GM19324 (cell line): ENCODE measurements at regions not wholly inside any gene's neighbourhood (a gene's known extent, or its start where the extent isn't known, plus 50 kb on each side); places are given as distances from the start of the nearest gene placed in this dataset.
A peak's percentile ranks its signal among the peaks of the same experiment; 100 is the strongest.
"Not testable (repeated sequence)": the region's sequence is repeated elsewhere in the genome, so short reads cannot be mapped to it uniquely, and the experiment has no call there.

Experiments used
- ATAC-seq: cut with Tn5 transposase; IDR thresholded peaks from one replicate; pipeline ENCODE4 v1.9.1; 2021; ENCODE audit warnings: mild to moderate bottlenecking, moderate library complexity; ENCODE audit not compliant: unreplicated experiment, low FRiP score

- ATAC-seq: no peak
These were observed 113.7 kb upstream of the RBMS3 start for GRCh38 chr3:29167180-29167579.

- ATAC-seq: no peak
These were observed 112.8 kb upstream of the RBMS3 start for GRCh38 chr3:29168081-29168480.

DNA sequence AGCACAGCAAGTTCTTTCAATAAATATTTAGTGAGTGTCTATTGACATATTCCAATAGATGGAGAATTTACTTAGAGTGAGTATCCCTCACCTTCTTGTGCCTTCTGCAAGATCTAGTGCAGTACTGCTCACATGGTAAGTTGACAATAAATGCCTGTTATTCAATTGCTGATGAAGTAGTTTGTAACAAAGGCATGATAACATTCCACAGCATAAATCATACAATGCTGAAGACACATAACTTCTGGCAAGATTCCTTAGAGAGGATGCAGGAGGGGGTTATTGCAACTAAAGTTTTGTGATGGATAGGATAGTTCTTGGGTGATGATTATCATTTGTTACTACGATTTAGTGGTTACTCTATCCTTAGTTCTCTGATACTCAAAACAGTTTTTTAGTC lies 112.2 kb upstream of the RBMS3 start:
- ATAC-seq: no peak

DNA sequence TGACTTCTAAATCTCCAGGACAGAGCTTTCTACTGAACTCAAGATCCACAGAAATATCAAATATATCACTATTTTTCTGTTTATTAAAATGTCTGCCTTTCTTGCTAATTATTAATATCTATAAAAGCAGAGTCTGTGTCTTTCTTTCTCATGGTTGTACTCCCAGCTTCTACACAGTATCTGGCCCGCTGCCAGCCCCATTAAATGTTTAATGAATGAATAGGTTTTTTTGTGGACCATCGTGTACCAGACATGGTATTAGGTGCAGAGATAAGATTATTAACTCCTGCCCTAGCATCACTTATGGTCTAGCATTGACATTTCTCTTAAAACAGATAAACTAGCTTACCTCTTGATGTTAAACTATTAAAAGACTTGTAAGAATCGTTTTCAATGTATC lies 111.4 kb upstream of the RBMS3 start:
- no peak for ATAC-seq

- no peak for ATAC-seq
These were observed 109.6 kb upstream of the RBMS3 start for GRCh38 chr3:29171043-29171990.

- ATAC-seq: no peak
These were observed 104.4 kb upstream of the RBMS3 start for GRCh38 chr3:29176501-29176900.

DNA sequence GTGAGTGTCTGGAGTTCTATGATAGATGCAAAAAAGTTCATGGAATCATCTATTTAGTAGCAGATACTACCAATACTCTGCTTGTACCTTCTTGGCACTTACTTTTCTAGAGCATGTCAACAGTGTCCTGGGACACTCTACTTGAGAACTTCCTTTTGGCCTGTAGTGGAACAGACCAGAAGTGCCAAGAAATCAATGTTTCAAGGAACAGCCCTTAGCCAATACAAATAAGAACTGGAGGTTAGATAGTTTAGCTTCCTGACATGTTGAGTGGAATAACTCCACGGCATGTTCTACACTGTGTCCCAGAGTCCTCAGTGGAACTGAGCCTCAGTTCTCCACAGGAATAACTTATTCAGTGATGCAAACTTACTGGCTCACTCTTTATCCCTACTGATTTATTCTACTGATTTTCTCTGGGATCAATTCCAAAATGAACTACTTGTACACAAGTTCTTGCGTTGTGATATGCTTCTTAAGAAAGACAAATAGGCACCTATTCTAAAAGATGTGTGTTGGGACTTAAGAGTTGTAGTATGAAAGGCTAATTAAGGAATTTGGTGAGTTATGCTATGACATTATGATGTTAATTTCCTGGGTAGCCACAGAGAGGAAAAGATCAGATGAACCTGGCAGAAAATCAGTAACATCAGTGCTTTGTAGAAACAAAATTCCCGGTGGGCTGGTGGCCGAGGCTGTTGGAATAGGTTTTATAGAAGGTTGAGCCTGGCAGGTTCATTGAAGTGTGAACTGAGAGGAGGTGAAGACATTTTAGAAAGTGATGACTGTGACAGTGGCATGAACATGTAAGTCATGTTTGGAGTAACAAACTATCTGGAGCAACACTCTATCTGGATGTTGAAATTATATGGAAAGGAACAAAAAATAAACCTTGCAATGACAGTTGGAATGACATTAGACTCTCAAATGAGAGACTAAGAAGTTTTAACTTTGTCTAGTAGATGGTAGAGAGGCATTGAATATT lies 101.8 kb upstream of the RBMS3 start:
- ATAC-seq: no peak

- peak; percentile 84 for ATAC-seq
These were observed 99.6 kb upstream of the RBMS3 start for GRCh38 chr3:29181149-29181780.

- no peak for ATAC-seq
These were observed 99.0 kb upstream of the RBMS3 start for GRCh38 chr3:29181872-29182271.

GRCh38 chr3:29182828-29183227 lies 98.0 kb upstream of the RBMS3 start:
- not testable (repeated sequence) for ATAC-seq

GRCh38 chr3:29183346-29184087 lies 97.4 kb upstream of the RBMS3 start:
- no peak for ATAC-seq

DNA sequence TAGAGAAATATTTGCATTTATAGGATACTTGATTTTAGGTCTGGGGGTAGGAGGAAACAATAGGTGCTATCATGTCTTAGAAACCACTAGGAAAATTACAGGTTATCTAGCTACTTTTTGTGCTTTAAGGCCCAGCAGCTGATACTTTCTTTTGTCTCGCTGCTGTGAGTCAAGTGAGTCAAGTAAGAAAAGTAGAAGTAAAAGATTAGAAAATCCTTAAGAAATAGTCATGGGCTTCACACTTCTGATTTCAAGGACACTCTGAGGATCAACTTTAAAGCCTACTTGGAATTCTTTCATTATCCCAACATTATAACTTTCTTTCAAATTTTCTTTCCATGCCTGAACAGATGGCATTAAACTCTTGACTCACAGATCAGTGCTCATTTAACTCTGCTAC lies 95.2 kb upstream of the RBMS3 start:
- no peak for ATAC-seq

DNA sequence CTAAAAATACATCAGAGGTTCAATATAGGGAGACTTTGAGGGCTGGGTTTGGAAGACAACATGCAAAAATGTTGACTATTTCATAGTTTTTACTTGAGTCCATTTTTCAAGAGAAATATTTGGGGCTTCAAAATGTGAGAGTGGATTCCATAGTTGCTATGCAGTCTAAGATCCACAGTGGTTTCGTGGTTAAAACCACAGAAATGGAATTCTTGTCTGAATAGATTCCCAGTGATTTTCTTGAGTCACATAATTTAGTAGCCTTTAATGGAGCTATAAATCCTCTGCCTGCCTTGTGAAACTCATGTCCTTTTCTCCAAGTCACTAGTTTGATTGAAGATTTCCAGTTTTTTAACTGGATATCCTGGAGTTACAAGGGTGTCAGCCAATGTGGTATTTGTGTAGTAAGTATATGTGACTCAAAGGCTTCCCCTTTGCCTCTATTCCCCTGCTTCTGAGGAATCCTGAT lies 94.7 kb upstream of the RBMS3 start:
- ATAC-seq: no peak

- ATAC-seq: no peak
These were observed 93.7 kb upstream of the RBMS3 start for GRCh38 chr3:29186982-29187725.

DNA sequence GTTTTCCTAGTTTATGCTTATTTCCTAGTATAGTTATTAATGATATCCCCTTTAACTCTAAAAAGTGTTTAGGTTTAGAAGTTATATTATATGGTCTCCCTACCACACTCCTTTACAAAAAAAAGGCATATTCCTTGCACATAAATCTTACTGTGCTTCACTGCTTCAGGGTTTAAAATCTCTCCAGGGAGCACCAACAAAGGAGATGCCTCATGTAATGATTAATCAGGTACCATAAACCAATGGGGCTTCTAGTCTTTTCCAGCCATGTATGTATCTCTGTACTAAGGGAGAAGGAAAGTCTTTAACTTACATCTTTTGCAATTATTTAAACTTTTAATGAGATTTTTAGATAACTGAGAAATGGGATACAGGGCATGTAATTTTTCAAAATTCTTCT lies 91.5 kb upstream of the RBMS3 start:
- no peak for ATAC-seq

DNA sequence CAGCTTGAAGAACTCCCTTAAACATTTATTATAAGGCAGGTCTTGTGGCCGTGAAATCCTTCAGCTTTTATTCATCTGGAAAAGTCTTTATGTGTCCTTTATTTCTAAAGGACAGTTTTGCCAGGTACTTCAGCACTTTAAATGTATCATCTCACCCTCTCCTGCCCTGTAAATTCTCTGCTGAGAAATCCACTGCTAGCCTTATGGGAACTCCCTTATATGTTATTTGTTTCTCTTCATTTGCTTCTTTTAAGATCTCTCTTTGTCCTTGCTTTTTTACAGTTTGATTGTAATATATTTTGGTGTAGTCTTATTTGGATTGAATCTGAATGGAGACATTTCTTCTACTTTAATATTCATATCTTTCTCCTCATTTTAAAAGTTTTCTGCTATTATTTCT lies 86.7 kb upstream of the RBMS3 start:
- no peak for ATAC-seq

GRCh38 chr3:29195056-29195455 lies 85.8 kb upstream of the RBMS3 start:
- no peak for ATAC-seq

GRCh38 chr3:29201604-29202003 lies 79.3 kb upstream of the RBMS3 start:
- no peak for ATAC-seq

DNA sequence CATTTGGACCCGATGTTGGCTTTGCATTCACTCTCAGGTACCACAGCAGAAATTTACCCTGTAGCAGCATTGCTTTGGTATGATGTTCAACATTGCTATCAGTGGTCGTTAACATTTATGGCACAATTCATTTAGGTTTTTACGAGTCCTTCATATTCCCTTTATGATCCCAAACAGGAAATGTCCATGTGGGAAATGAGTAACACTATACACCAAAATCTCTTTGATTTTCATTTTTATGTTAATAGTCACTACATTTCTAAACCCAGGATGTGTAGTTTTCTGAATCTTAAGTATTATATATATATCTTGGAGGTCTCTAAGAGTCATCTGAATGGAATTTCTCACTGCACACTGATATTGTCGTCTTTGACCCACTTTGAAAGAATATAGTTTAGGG lies 78.5 kb upstream of the RBMS3 start:
- no peak for ATAC-seq
